Mesenchymal stem cell (in vitro differentiated cells and primary cell): ENCODE measurements at regions not wholly inside any gene's neighbourhood (a gene's known extent, or its start where the extent isn't known, plus 50 kb on each side); places are given as distances from the start of the nearest gene placed in this dataset.
A peak's percentile ranks its signal among the peaks of the same experiment; 100 is the strongest.

Experiments
- DNase-seq: peaks from one replicate; pipeline ENCODE4 v3.0.0-alpha.2; 2013
- H2AFZ ChIP-seq: one replicate; pipeline ENCODE4 v1.6.1; 2013; ENCODE audit warnings: low read depth, mild to moderate bottlenecking, control low read depth, inconsistent platforms, low read length, moderate library complexity
- H2AK5ac ChIP-seq: 2 replicates; pipeline ENCODE4 v1.6.1; 2013; ENCODE audit warnings: low read length, moderate library complexity, mild to moderate bottlenecking, inconsistent platforms; ENCODE audit not compliant: severe bottlenecking
- H2BK120ac ChIP-seq: one replicate; pipeline ENCODE4 v1.6.1; 2013; ENCODE audit warnings: low read depth, mild to moderate bottlenecking, inconsistent platforms, low read length, moderate library complexity
- H2BK12ac ChIP-seq, 2 experiments: one replicate each; pipeline ENCODE4 v1.6.1; 2013; ENCODE audit warnings: inconsistent platforms in 2 of 2, low read length in 2 of 2, mild to moderate bottlenecking in 2 of 2, moderate library complexity in 2 of 2, control low read depth in 1 of 2
- H2BK15ac ChIP-seq: one replicate; pipeline ENCODE4 v1.6.1; 2013; ENCODE audit warnings: mild to moderate bottlenecking, low read depth, inconsistent platforms; ENCODE audit not compliant: poor library complexity, severe bottlenecking
- H2BK5ac ChIP-seq: 2 replicates; pipeline ENCODE4 v1.6.1; 2013; ENCODE audit warnings: low read depth, mild to moderate bottlenecking, low read length, control low read depth, inconsistent platforms; ENCODE audit not compliant: poor library complexity, severe bottlenecking
- H3K14ac ChIP-seq, 2 experiments: one replicate each; pipeline ENCODE4 v1.6.1; 2013; ENCODE audit warnings: inconsistent platforms in 2 of 2, low read length in 2 of 2, control low read depth in 1 of 2, mild to moderate bottlenecking in 1 of 2, moderate library complexity in 1 of 2
- H3K18ac ChIP-seq, 2 experiments: one replicate each; pipeline ENCODE4 v1.6.1; 2013; ENCODE audit warnings: inconsistent platforms in 2 of 2, low read length in 2 of 2, control low read depth in 1 of 2, low read depth in 1 of 2, mild to moderate bottlenecking in 1 of 2
- H3K23ac ChIP-seq, 2 experiments: one replicate each; pipeline ENCODE4 v1.6.1; 2013; ENCODE audit warnings: inconsistent platforms in 2 of 2, low read length in 2 of 2, mild to moderate bottlenecking in 2 of 2, moderate library complexity in 2 of 2, control low read depth in 1 of 2
- H3K27ac ChIP-seq: 2 replicates; pipeline ENCODE4 v1.5.1; 2013; ENCODE audit warnings: mild to moderate bottlenecking, moderate library complexity, low read length, control low read depth, inconsistent platforms; ENCODE audit not compliant: poor library complexity, severe bottlenecking
- H3K27me3 ChIP-seq, 2 experiments: 2 replicates each; pipeline versions ENCODE4 v1.6.1 to v1.7.0; 2013; ENCODE audit warnings: low read length in 2 of 2, mild to moderate bottlenecking in 2 of 2, moderate library complexity in 2 of 2, control low read depth in 1 of 2, inconsistent platforms in 1 of 2; ENCODE audit not compliant: control insufficient read depth in 1 of 2, insufficient read depth in 1 of 2
- H3K36me3 ChIP-seq, 2 experiments: 2 replicates each; pipeline versions ENCODE4 v1.6.1 to v1.7.0; 2013; ENCODE audit warnings: low read length in 2 of 2, control low read depth in 1 of 2, inconsistent platforms in 1 of 2, low read depth in 1 of 2, mild to moderate bottlenecking in 1 of 2; ENCODE audit not compliant: insufficient read depth in 2 of 2, control insufficient read depth in 1 of 2
- H3K4ac ChIP-seq, 2 experiments: one replicate each; pipeline ENCODE4 v1.6.1; 2013; ENCODE audit warnings: inconsistent platforms in 2 of 2, low read length in 2 of 2, mild to moderate bottlenecking in 2 of 2, moderate library complexity in 2 of 2, control low read depth in 1 of 2, low read depth in 1 of 2
- H3K4me1 ChIP-seq: 2 replicates; pipeline ENCODE4 v1.6.1; 2013; ENCODE audit warnings: low read depth, low read length, control low read depth; ENCODE audit not compliant: control insufficient read depth, insufficient read depth
- H3K4me2 ChIP-seq: 2 replicates; pipeline ENCODE4 v1.6.1; 2013; ENCODE audit warnings: low read length, mild to moderate bottlenecking, inconsistent platforms; ENCODE audit not compliant: poor library complexity, severe bottlenecking
- H3K4me3 ChIP-seq, 2 experiments: 2 replicates each; pipeline versions ENCODE4 v1.5.1 to v1.7.0; 2013; ENCODE audit warnings: low read length in 2 of 2, mild to moderate bottlenecking in 2 of 2, control low read depth in 1 of 2, low read depth in 1 of 2; ENCODE audit not compliant: insufficient read depth in 1 of 2
- H3K79me1 ChIP-seq: replicated peaks from 2 replicates; pipeline ENCODE4 v1.6.1; 2013; ENCODE audit warnings: mild to moderate bottlenecking, control low read depth, low read length, inconsistent platforms; ENCODE audit not compliant: poor library complexity, severe bottlenecking
- H3K9ac ChIP-seq: 2 replicates; pipeline ENCODE4 v1.7.0; 2013; ENCODE audit warnings: mild to moderate bottlenecking, low read length, moderate library complexity
- H3K9me3 ChIP-seq: 2 replicates; pipeline ENCODE4 v1.7.0; 2013; ENCODE audit warnings: mild to moderate bottlenecking, low read length; ENCODE audit not compliant: control insufficient read depth
- H4K8ac ChIP-seq: one replicate; pipeline ENCODE4 v1.6.1; 2013; ENCODE audit warnings: inconsistent platforms, mild to moderate bottlenecking, low read length, moderate library complexity
- H4K91ac ChIP-seq: one replicate; pipeline ENCODE4 v1.6.1; 2013; ENCODE audit warnings: mild to moderate bottlenecking, low read length, inconsistent platforms
- WGBS: methylation state at CpG from one replicate; pipeline ENCODE4 v1.1.7; 2013; ENCODE audit warnings: mixed read lengths; 5-methylcytosine and 5-hydroxymethylcytosine counted together

- H3K18ac ChIP-seq: no peak overlapping the region
- H2BK120ac ChIP-seq: no peak overlapping the region
- H3K23ac ChIP-seq: no peak overlapping the region
- no peak overlapping the region for H3K9ac ChIP-seq
- H2AK5ac ChIP-seq: no peak overlapping the region
- H3K27ac ChIP-seq: no peak overlapping the region
- H3K27me3 ChIP-seq: no peaks in the 10 kb centered on the region
- H3K79me1 ChIP-seq: no peaks in the 10 kb centered on the region
- no peak overlapping the region for H4K8ac ChIP-seq
- no peak overlapping the region for H2BK15ac ChIP-seq
- no peak overlapping the region for H4K91ac ChIP-seq
- H3K4me2 ChIP-seq: no peak overlapping the region
- no peak overlapping the region for H3K4me3 ChIP-seq
- H3K4ac ChIP-seq: no peak overlapping the region
- H2BK12ac ChIP-seq: no peak overlapping the region
- 96% methylated on average over 3 of the region's 3 CpGs for WGBS
- no peak for DNase-seq
- H3K9me3 ChIP-seq: peaks cover 6% of the 10 kb centered on the region
- no peaks in the 10 kb centered on the region for H3K36me3 ChIP-seq
- H2AFZ ChIP-seq: no peak overlapping the region
- no peak overlapping the region for H3K14ac ChIP-seq
- no peaks in the 10 kb centered on the region for H3K4me1 ChIP-seq
- no peak overlapping the region for H2BK5ac ChIP-seq
Observed at GRCh38 chr13:32887617-32888016, 128.6 kb upstream of the KL start.

GRCh38 chr13:32889986-32890565 lies 126.1 kb upstream of the KL start:
- no peak overlapping the region for H3K18ac ChIP-seq
- no peak overlapping the region for H2BK12ac ChIP-seq
- no peaks in the 10 kb centered on the region for H3K79me1 ChIP-seq
- H2AK5ac ChIP-seq: no peak overlapping the region
- H3K27me3 ChIP-seq: no peaks in the 10 kb centered on the region
- H4K91ac ChIP-seq: no peak overlapping the region
- H3K23ac ChIP-seq: no peak overlapping the region
- WGBS: 88% methylated on average over 6 of the region's 6 CpGs
- no peaks in the 10 kb centered on the region for H3K4me1 ChIP-seq
- no peak overlapping the region for H3K27ac ChIP-seq
- no peak overlapping the region for H3K14ac ChIP-seq
- H3K36me3 ChIP-seq: no peaks in the 10 kb centered on the region
- no peak overlapping the region for H2AFZ ChIP-seq
- no peak overlapping the region for H2BK5ac ChIP-seq
- H3K4me3 ChIP-seq: no peak overlapping the region
- no peak overlapping the region for H2BK120ac ChIP-seq
- H3K4ac ChIP-seq: no peak overlapping the region
- H3K4me2 ChIP-seq: no peak overlapping the region
- H4K8ac ChIP-seq: no peak overlapping the region
- DNase-seq: peak; percentile 28
- H2BK15ac ChIP-seq: no peak overlapping the region
- H3K9me3 ChIP-seq: peaks cover 6% of the 10 kb centered on the region
- H3K9ac ChIP-seq: no peak overlapping the region

GRCh38 chr13:32893176-32893575 lies 123.0 kb upstream of the KL start:
- DNase-seq: no peak
- Histone ChIP-seq H3K9me3 (no peaks in the 10 kb centered on the region), H4K8ac (no peak overlapping the region), H3K36me3 (no peaks in the 10 kb centered on the region), H2BK15ac (no peak overlapping the region), H3K4me3 (no peak overlapping the region), H3K4me1 (no peaks in the 10 kb centered on the region), H3K18ac (peak overlapping the region in 1 of 2 experiments; percentile 2), H3K27ac (no peak overlapping the region), H2BK120ac (no peak overlapping the region), H3K9ac (no peak overlapping the region), H3K4me2 (no peak overlapping the region), H2BK12ac (no peak overlapping the region), H4K91ac (no peak overlapping the region), H2AK5ac (no peak overlapping the region), H2BK5ac (no peak overlapping the region), H3K27me3 (no peaks in the 10 kb centered on the region), H3K14ac (no peak overlapping the region), H3K79me1 (no peaks in the 10 kb centered on the region), H2AFZ (no peak overlapping the region), H3K4ac (no peak overlapping the region), H3K23ac (no peak overlapping the region)
- WGBS: 95% methylated on average over 6 of the region's 6 CpGs

GRCh38 chr13:32894589-32895001 lies 121.6 kb upstream of the KL start:
- no peak overlapping the region for H3K4me3 ChIP-seq
- no peak overlapping the region for H3K27ac ChIP-seq
- no peak overlapping the region for H2BK5ac ChIP-seq
- H3K79me1 ChIP-seq: no peaks in the 10 kb centered on the region
- no peak overlapping the region for H2BK15ac ChIP-seq
- H3K36me3 ChIP-seq: no peaks in the 10 kb centered on the region
- no peak overlapping the region for H2AFZ ChIP-seq
- H2AK5ac ChIP-seq: no peak overlapping the region
- H3K27me3 ChIP-seq: no peaks in the 10 kb centered on the region
- no peaks in the 10 kb centered on the region for H3K9me3 ChIP-seq
- no peak overlapping the region for H3K14ac ChIP-seq
- no peak overlapping the region for H3K4ac ChIP-seq
- H3K18ac ChIP-seq: no peak overlapping the region
- no peak overlapping the region for H4K8ac ChIP-seq
- no peak overlapping the region for H2BK120ac ChIP-seq
- DNase-seq: peak; percentile 90
- no peaks in the 10 kb centered on the region for H3K4me1 ChIP-seq
- no CpG with 5 or more reads among the region's 2 CpGs for WGBS
- no peak overlapping the region for H3K9ac ChIP-seq
- no peak overlapping the region for H3K23ac ChIP-seq
- no peak overlapping the region for H2BK12ac ChIP-seq
- no peak overlapping the region for H4K91ac ChIP-seq
- H3K4me2 ChIP-seq: no peak overlapping the region
